HL-60 (cell line): ENCODE measurements at regions not wholly inside any gene's neighbourhood (a gene's known extent, or its start where the extent isn't known, plus 50 kb on each side); places are given as distances from the start of the nearest gene placed in this dataset.

Source experiments
- DNase-seq, 2 experiments: peaks; one replicate each; pipeline ENCODE4 v3.0.0-alpha.2; 2010 to 2020; ENCODE audit warnings: low read depth in 1 of 2, low spot score in 1 of 2
- H3K27ac ChIP-seq: fragments of 250-450 bp; sonication (Bioruptor Pico); replicated peaks from 2 replicates; pipeline ENCODE4 v1.5.1; 2020; ENCODE audit warnings: mild to moderate bottlenecking, moderate library complexity
- H3K27me3 ChIP-seq: fragments of 250-450 bp; sonication (Bioruptor Pico); 2 replicates; pipeline ENCODE4 v1.5.1; 2021; ENCODE audit warnings: mild to moderate bottlenecking, moderate library complexity; ENCODE audit not compliant: insufficient read depth, poor library complexity, severe bottlenecking
- H3K4me3 ChIP-seq: replicated peaks from 2 replicates; pipeline ENCODE4 v1.5.1; 2011; ENCODE audit warnings: mild to moderate bottlenecking, control low read depth, low read length; ENCODE audit not compliant: insufficient read depth
- GABPA ChIP-seq: IDR thresholded peaks from 2 replicates; pipeline ENCODE4 v1.6.1; 2012; ENCODE audit warnings: low read depth
- POLR2AphosphoS5 ChIP-seq: IDR thresholded peaks from 2 replicates; pipeline ENCODE4 v1.6.1; 2012; ENCODE audit warnings: low read depth
- REST ChIP-seq: IDR thresholded peaks from 2 replicates; pipeline ENCODE4 v1.6.1; 2012; ENCODE audit warnings: low read depth; ENCODE audit not compliant: insufficient replicate concordance
- SPI1 ChIP-seq: IDR thresholded peaks from 2 replicates; pipeline ENCODE4 v1.6.1; 2012; ENCODE audit warnings: low read depth, mild to moderate bottlenecking, borderline replicate concordance
- TF ChIP-seq, protein P1 (sequence below): IDR thresholded peaks from one replicate; pipeline ENCODE4 v1.5.1; 2011; ENCODE audit warnings: low read length, control low read depth, inconsistent platforms; ENCODE audit not compliant: insufficient read depth

DNA sequence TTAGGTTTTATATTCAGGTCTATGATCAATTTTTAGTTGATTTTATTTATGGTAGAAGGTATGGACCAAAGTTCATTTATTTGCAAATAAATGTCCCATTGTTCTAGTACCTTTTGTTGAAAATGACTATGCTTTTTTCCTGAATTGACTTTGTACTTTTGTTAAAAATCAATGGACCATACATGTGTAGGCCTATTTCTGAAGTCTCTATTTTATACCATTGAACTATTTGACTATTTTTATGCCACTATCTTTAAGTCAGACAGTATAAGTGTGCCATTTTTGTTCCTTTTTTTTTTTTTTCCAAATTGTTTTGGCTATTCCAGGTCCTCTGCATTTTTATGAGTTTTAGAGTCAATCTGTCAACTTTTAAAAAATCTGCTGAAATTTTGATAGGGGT is 73.6 kb upstream of the UGP2 start:
- Histone ChIP-seq H3K27ac (no peak overlapping the region), H3K27me3 (no peaks in the 10 kb centered on the region), H3K4me3 (no peak overlapping the region)
- no peak for TF ChIP-seq GABPA
- TF ChIP-seq REST, result no peak
- TF ChIP-seq SPI1, result no peak
- TF ChIP-seq, protein P1, sequence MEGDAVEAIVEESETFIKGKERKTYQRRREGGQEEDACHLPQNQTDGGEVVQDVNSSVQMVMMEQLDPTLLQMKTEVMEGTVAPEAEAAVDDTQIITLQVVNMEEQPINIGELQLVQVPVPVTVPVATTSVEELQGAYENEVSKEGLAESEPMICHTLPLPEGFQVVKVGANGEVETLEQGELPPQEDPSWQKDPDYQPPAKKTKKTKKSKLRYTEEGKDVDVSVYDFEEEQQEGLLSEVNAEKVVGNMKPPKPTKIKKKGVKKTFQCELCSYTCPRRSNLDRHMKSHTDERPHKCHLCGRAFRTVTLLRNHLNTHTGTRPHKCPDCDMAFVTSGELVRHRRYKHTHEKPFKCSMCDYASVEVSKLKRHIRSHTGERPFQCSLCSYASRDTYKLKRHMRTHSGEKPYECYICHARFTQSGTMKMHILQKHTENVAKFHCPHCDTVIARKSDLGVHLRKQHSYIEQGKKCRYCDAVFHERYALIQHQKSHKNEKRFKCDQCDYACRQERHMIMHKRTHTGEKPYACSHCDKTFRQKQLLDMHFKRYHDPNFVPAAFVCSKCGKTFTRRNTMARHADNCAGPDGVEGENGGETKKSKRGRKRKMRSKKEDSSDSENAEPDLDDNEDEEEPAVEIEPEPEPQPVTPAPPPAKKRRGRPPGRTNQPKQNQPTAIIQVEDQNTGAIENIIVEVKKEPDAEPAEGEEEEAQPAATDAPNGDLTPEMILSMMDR, result no peak
- no peak for TF ChIP-seq POLR2AphosphoS5
- no peak for DNase-seq

DNA sequence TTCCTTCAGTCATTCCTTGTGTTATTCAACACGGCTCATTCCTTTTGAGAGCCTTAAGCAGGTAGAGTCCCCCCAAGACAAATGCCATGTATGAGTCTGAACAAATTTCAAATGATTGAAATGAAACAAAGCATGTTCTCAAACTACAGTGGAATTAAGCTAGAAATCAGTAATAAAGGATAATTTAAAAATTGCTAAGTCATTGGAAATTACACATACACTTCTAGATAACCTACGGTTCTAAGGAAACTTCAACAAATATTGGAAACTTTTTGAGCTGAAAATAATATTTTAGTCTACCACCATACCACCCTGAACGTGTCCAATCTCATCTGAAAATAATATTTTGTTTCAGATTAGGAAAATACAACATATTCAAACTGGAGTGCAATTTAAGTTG is 71.8 kb upstream of the UGP2 start:
- DNase-seq, result no peak
- Histone ChIP-seq H3K4me3 (no peak overlapping the region), H3K27ac (no peak overlapping the region), H3K27me3 (no peaks in the 10 kb centered on the region)
- TF ChIP-seq GABPA, result no peak
- no peak for TF ChIP-seq REST

- TF ChIP-seq GABPA (no peak), POLR2AphosphoS5 (no peak), REST (no peak), SPI1 (no peak)
- TF ChIP-seq, protein P1, result no peak
- DNase-seq, result no peak
- Histone ChIP-seq H3K27ac (no peak overlapping the region), H3K4me3 (no peak overlapping the region), H3K27me3 (no peaks in the 10 kb centered on the region)
Measured at GRCh38 chr2:63772061-63772460, 69.6 kb upstream of the UGP2 start.

DNA sequence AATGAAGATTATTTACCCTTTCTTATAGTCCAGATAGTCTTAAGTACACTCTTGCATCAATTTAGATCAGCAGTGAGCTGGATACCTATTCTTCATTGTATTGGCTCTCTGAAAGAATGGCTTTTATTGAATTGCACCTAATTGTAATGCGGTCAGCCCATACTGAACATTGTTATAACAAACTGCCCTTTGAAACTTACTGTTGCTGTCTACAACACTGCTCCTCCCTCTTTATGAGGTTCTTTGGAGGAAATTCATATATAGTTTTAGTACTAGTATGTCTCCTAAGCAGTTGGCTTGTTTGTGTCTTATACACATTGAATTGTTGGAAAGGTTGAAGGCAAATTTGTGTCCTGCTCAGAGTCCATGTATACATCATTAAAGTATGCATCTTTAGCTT is 66.5 kb upstream of the UGP2 start:
- DNase-seq, result no peak
- no peak for TF ChIP-seq REST
- TF ChIP-seq, protein P1, result no peak
- TF ChIP-seq SPI1, result no peak
- no peak for TF ChIP-seq GABPA
- TF ChIP-seq POLR2AphosphoS5, result no peak
- Histone ChIP-seq H3K4me3 (no peak overlapping the region), H3K27ac (no peak overlapping the region), H3K27me3 (no peaks in the 10 kb centered on the region)
